ENCODE measurements at regions not wholly inside any gene's neighbourhood (a gene's known extent, or its start where the extent isn't known, plus 50 kb on each side); places are given as distances from the start of the nearest gene placed in this dataset.

DNA sequence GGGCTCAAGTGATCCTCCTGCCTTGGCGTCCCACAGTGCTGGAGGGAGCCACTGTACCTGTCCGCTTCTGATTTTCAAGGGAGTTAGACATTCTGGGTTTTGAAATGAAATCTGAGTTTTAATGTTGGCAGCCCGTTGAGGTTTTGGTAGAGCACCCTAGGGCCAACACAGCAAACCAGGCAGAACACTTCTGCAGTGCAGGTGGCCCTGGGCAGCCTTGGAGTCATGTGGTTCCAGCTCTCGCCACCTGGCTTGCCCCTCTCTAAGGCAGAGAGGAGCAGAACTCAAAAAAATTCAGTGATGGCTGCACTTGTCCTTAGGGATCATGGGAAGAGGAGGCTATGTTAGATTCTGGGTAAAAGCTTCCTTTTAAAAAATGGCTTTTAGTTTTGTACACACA is 74.9 kb downstream of the CLDN34 start:
- no peaks in the 10 kb centered on the region for H3K9me3 Mint-ChIP-seq
- ATAC-seq (no peak), DNase-seq (ENCODE audit: low spot score in 2 of 2) (no peak)
- no peaks in the 10 kb centered on the region for H3K36me3 Mint-ChIP-seq
- peak overlapping the region in 1 of 2 donors; percentile 36 for H3K27ac Mint-ChIP-seq

GRCh38 chrX:10043386-10043785 is 76.2 kb downstream of the CLDN34 start:
- Mint-ChIP-seq H3K9me3 (no peaks in the 10 kb centered on the region), H3K36me3 (no peaks in the 10 kb centered on the region), H3K27ac (no peak overlapping the region)
- ATAC-seq (no peak), DNase-seq (ENCODE audit: low spot score in 2 of 2) (no peak)

- no peak overlapping the region for H3K27ac Mint-ChIP-seq
- DNase-seq (ENCODE audit: low spot score in 2 of 2) (no peak), ATAC-seq (no peak)
- H3K9me3 Mint-ChIP-seq, result no peaks in the 10 kb centered on the region
- no peaks in the 10 kb centered on the region for H3K36me3 Mint-ChIP-seq
Measured at GRCh38 chrX:10044021-10044420, 76.9 kb downstream of the CLDN34 start.

DNA sequence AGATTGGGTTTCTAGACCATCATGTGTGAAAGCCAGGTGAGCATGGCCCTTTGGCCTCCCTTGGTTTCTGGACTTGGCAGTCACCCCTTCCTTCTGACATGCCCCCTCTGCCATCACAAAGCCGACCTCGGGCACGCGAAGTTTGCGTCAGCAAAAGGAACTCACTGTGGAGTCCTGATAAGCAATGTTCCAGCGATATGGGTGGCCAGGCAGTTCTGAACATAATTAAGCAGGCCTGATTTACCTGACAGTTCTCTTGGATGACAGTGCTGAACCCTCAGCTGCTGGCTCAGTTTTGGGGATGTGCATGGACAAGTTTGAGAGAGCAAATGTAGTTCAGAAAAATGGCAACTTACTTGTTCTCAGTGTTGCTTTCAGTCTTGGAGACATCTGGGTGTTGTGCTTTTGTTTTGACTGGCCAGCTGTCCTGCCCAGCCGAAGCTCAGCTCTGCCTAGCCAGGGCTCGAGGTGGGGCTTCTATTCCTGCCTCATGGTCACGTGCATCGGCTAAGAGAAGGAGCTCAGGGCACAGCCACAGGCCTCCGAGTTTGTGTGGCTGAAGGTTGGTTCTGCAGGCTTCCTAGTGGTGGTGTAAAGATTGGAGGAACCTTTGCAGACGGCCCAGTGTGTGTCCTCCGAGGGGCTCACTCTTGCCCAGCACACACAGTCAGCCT is 78.3 kb downstream of the CLDN34 start:
- Mint-ChIP-seq H3K36me3 (no peaks in the 10 kb centered on the region), H3K9me3 (no peaks in the 10 kb centered on the region), H3K27ac (no peak overlapping the region)
- ATAC-seq, result no peak
- DNase-seq (ENCODE audit: low spot score in 2 of 2), result no peak

- DNase-seq (ENCODE audit: low spot score in 2 of 2) (no peak), ATAC-seq (no peak)
- H3K27ac Mint-ChIP-seq, result no peak overlapping the region
- H3K36me3 Mint-ChIP-seq, result no peaks in the 10 kb centered on the region
- no peaks in the 10 kb centered on the region for H3K9me3 Mint-ChIP-seq
Measured at GRCh38 chrX:10047133-10047532, 80.0 kb downstream of the CLDN34 start.

GRCh38 chrX:10047631-10048030 is 80.5 kb downstream of the CLDN34 start:
- no peaks in the 10 kb centered on the region for H3K9me3 Mint-ChIP-seq
- H3K27ac Mint-ChIP-seq, result no peak overlapping the region
- H3K36me3 Mint-ChIP-seq, result no peaks in the 10 kb centered on the region
- no peak for ATAC-seq
- no peak for DNase-seq (ENCODE audit: low spot score in 2 of 2)

DNA sequence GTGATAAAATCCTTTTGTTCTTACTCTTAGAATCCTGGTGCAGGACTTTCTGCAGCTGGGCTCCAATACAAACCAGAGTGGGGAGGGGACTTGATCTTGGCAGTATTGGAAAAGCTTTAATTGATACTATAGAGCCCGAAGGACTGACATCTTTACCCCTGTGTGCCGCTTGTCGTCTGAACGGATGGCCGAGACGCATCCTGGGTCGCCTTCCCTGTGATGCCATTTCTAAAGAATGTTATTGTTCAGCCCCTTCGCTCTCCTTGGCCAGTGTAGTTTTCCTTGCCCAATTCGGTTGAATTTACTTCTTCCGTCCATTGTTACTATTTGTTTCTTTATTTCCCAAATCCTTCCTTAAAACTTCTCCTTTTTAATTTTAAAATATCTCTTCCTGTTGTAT is 80.9 kb downstream of the CLDN34 start:
- Mint-ChIP-seq H3K27ac (no peak overlapping the region), H3K9me3 (no peaks in the 10 kb centered on the region), H3K36me3 (no peaks in the 10 kb centered on the region)
- no peak for ATAC-seq
- DNase-seq (ENCODE audit: low spot score in 2 of 2), result no peak

DNA sequence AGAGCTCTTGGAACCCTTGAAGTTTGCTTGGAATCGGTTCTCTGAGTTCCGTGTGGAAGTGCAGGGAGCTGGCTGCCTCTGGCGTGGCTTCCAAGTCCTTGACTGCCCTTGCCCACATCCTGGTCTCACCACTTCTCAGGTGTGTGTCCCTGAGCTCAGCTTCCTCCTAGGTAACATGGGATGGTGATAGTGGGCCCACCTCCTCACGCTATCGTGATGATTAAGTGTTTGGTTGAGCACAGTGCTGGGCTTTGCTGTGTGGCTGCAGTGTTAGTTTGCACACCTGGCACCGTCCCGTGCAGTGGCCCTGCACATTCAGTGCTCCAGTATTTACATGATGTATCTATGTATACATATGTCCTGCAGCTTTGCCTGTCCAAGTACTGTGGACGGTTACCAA is 81.5 kb downstream of the CLDN34 start:
- DNase-seq (ENCODE audit: low spot score in 2 of 2) (no peak), ATAC-seq (no peak)
- H3K9me3 Mint-ChIP-seq, result no peaks in the 10 kb centered on the region
- H3K36me3 Mint-ChIP-seq, result no peaks in the 10 kb centered on the region
- H3K27ac Mint-ChIP-seq, result no peak overlapping the region

DNA sequence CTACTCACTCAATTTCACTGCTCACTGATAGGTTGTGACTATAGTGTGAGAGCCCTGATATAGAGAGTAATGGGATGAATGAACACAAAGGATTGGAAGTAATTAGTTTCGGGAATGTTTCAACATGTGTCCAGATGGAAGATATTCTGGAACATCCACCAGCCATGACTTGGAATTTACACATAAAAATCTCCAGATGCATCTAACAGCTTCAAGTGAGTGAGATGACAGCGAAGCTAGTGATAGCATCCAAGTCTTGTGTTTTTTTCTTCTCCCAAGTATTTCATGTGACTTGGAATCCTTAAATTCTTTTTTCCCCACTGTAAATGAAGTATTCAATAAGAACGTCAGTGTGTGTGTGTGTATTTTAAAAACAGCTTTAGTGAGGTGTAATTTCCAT is 82.1 kb downstream of the CLDN34 start:
- Mint-ChIP-seq H3K27ac (no peak overlapping the region), H3K9me3 (no peaks in the 10 kb centered on the region), H3K36me3 (no peaks in the 10 kb centered on the region)
- DNase-seq (ENCODE audit: low spot score in 2 of 2) (no peak), ATAC-seq (no peak)

GRCh38 chrX:10050481-10050880 is 83.3 kb downstream of the CLDN34 start:
- H3K9me3 Mint-ChIP-seq, result no peaks in the 10 kb centered on the region
- ATAC-seq, result no peak
- no peak overlapping the region for H3K27ac Mint-ChIP-seq
- DNase-seq (ENCODE audit: low spot score in 2 of 2), result no peak
- H3K36me3 Mint-ChIP-seq, result no peaks in the 10 kb centered on the region

DNA sequence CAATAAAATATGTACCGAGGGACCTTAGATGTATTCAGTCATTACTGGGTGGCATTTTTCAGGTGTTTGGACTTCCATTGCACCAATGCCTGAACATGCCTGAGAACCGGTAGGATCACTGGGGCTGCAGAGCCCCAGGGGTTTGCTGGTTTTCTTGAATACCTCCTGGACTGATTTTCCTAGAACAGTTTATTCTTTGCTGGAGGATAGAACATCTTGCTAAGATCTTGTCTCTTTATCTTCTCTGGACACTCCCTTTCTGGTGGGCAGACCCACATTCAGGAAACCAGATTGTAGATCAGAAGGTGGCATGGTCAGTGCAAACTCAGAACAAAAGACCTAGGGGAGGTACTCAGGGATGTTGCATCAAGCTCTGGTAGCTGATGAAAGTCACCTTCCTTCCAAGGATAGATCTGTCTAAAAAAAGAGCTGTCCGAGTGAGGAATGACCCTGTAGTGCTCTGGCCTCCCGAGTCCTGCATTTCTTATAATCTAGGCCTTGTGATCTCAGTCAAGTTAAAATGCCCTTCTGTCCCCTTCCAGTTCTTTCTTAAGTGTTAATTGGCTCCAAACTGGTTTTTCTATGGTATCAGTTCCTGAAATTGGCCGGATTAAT is 84.8 kb downstream of the CLDN34 start:
- ATAC-seq, result no peak
- Mint-ChIP-seq H3K36me3 (no peaks in the 10 kb centered on the region), H3K27ac (no peak overlapping the region)

GRCh38 chrX:10052906-10053625 is 85.9 kb downstream of the CLDN34 start:
- no peaks in the 10 kb centered on the region for H3K36me3 Mint-ChIP-seq
- H3K9me3 Mint-ChIP-seq, result no peaks in the 10 kb centered on the region
- ATAC-seq (no peak), DNase-seq (ENCODE audit: low spot score in 2 of 2) (no peak)
- no peak overlapping the region for H3K27ac Mint-ChIP-seq

More for the DNA sequence above, 84.8 kb downstream of the CLDN34 start:
- no peak for DNase-seq (ENCODE audit: low spot score in 2 of 2)
- H3K9me3 Mint-ChIP-seq, result no peaks in the 10 kb centered on the region

DNA sequence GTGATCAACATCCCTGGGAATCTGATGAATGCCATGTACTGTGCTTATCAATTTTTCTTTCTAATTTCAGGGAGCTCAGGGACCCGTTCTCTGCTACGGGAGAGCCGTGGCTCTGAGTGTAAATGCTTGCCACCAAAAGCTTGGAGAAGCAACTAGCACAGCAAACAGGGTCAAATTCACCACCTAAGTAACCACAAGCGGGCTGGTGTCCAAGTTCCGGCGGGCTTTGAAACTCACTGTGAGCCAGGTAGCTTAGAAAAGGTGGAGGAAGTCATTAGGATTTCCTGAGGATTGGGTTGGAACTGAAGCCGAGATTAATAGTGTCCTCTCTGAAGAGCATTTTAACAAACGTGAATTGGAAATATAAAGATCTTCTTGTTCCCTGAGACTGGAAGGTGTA is 87.2 kb downstream of the CLDN34 start:
- no peak for DNase-seq (ENCODE audit: low spot score in 2 of 2)
- Mint-ChIP-seq H3K27ac (no peak overlapping the region), H3K36me3 (no peaks in the 10 kb centered on the region), H3K9me3 (no peaks in the 10 kb centered on the region)
- no peak for ATAC-seq

DNA sequence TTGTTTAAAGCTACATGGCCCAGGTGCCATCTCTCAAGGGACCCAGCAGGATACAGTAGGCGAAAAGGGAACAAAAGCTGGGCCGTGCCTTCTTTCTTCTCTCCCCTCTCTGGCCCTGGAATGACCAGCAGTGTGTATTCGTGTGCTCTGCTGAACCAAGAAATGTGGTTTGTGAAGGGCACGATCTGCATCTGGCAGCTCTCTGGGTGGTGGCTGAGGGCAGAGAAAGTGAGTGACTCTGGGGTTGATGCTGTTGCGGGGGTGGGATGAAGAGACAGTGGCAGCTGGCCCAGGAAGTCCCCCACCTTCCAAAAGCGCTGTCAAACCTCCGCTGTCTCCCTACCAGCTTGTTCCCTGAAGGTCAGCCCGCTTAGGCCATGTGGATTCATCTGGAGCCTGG is 88.3 kb downstream of the CLDN34 start:
- ATAC-seq (no peak), DNase-seq (ENCODE audit: low spot score in 2 of 2) (no peak)
- H3K27ac Mint-ChIP-seq, result no peak overlapping the region
- no peaks in the 10 kb centered on the region for H3K36me3 Mint-ChIP-seq
- H3K9me3 Mint-ChIP-seq, result no peaks in the 10 kb centered on the region

DNA sequence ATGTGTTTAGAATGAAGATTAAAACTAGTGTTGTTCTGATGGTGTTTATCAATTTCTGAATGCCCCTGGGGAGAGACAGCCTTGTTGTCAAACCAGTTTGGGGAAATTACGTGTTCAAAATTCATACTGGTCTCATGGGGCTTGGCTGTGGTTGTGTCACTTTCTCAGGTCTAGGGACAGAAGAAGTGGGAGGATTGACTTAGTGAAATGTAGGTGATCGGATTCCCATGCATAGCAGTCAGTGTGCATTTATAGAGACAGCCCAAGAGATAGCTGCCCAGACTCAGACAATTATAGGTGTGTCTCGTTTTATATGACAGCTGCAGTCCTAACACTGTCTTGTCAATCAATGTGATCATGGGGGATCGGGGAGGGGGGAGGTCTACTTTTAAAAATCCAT is 94.4 kb upstream of the CLCN4 start:
- no peak for ATAC-seq
- Mint-ChIP-seq H3K9me3 (no peaks in the 10 kb centered on the region), H3K36me3 (no peaks in the 10 kb centered on the region), H3K27ac (no peak overlapping the region)
- DNase-seq (ENCODE audit: low spot score in 2 of 2), result no peak

- H3K36me3 Mint-ChIP-seq, result no peaks in the 10 kb centered on the region
- ATAC-seq (no peak), DNase-seq (ENCODE audit: low spot score in 2 of 2) (no peak)
- H3K9me3 Mint-ChIP-seq, result no peaks in the 10 kb centered on the region
- H3K27ac Mint-ChIP-seq, result no peak overlapping the region
Measured at GRCh38 chrX:10062980-10063379, 93.8 kb upstream of the CLCN4 start.

- ATAC-seq, result no peak
- H3K9me3 Mint-ChIP-seq, result no peaks in the 10 kb centered on the region
- H3K27ac Mint-ChIP-seq, result no peak overlapping the region
- DNase-seq (ENCODE audit: low spot score in 2 of 2), result no peak
- no peaks in the 10 kb centered on the region for H3K36me3 Mint-ChIP-seq
Measured at GRCh38 chrX:10064736-10065135, 92.0 kb upstream of the CLCN4 start.

Data from activated naive CD4-positive, alpha-beta T cell treated with anti-CD3 and anti-CD28 coated beads, Interleukin-2, amount 50 U/mL, for 72 hours (primary cell).